ENCODE measurements at regions not wholly inside any gene's neighbourhood (a gene's known extent, or its start where the extent isn't known, plus 50 kb on each side); places are given as distances from the start of the nearest gene placed in this dataset.

- TF ChIP-seq, protein P1, sequence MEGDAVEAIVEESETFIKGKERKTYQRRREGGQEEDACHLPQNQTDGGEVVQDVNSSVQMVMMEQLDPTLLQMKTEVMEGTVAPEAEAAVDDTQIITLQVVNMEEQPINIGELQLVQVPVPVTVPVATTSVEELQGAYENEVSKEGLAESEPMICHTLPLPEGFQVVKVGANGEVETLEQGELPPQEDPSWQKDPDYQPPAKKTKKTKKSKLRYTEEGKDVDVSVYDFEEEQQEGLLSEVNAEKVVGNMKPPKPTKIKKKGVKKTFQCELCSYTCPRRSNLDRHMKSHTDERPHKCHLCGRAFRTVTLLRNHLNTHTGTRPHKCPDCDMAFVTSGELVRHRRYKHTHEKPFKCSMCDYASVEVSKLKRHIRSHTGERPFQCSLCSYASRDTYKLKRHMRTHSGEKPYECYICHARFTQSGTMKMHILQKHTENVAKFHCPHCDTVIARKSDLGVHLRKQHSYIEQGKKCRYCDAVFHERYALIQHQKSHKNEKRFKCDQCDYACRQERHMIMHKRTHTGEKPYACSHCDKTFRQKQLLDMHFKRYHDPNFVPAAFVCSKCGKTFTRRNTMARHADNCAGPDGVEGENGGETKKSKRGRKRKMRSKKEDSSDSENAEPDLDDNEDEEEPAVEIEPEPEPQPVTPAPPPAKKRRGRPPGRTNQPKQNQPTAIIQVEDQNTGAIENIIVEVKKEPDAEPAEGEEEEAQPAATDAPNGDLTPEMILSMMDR (IDR thresholded peaks at IDR 0.05): no peak
- TF ChIP-seq POLR2A (IDR thresholded peaks at IDR 0.05): no peak
These were observed 636.5 kb upstream of the TBX3 start for GRCh38 chr12:115320451-115320850.
